GM12892 (cell line): ENCODE measurements at regions not wholly inside any gene's neighbourhood (a gene's known extent, or its start where the extent isn't known, plus 50 kb on each side); places are given as distances from the start of the nearest gene placed in this dataset.
"Not testable (repeated sequence)": the region's sequence is repeated elsewhere in the genome, so short reads cannot be mapped to it uniquely, and the experiment has no call there.

Source experiments
- DNase-seq: peaks from one replicate; pipeline ENCODE4 v3.0.0; 2011; ENCODE audit not compliant: insufficient read length
- FAIRE-seq: peaks from 2 replicates; lab custom pipeline; 2011; peaks lifted over from hg19 to GRCh38; lab: Jason Lieb, UNC
- POLR2A ChIP-seq: IDR thresholded peaks from 2 replicates; pipeline ENCODE4 v1.6.1; 2011; ENCODE audit warnings: low read depth, low read length, control low read depth
- POLR2AphosphoS5 ChIP-seq: IDR thresholded peaks from 2 replicates; pipeline ENCODE4 v1.6.1; 2011; ENCODE audit warnings: low read depth, low read length, control low read depth
- TAF1 ChIP-seq: IDR thresholded peaks from 2 replicates; pipeline ENCODE4 v1.6.1; 2011; ENCODE audit warnings: low read depth, mild to moderate bottlenecking, control low read depth, low read length, borderline replicate concordance

DNA sequence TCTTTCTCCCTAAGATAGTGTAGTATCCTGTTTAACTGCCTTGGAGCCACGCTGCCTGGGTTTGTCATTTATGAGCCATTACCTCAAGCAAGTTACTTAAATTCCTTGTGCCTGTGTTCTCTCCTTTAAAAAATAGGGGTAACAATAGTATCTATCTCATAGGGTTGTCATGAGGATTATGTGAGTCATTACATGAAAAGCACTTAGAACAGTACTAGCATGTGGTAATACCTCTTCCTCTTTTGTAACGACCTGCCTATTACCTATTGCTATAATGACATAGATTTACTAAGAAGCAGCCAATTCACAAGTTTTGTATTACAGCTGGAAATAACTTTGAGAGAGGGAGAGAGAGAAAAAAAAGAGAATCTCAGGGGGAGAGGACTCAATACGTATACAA lies 834.7 kb downstream of the RAPGEF2 start:
- no peak for FAIRE-seq
- DNase-seq: no peak

DNA sequence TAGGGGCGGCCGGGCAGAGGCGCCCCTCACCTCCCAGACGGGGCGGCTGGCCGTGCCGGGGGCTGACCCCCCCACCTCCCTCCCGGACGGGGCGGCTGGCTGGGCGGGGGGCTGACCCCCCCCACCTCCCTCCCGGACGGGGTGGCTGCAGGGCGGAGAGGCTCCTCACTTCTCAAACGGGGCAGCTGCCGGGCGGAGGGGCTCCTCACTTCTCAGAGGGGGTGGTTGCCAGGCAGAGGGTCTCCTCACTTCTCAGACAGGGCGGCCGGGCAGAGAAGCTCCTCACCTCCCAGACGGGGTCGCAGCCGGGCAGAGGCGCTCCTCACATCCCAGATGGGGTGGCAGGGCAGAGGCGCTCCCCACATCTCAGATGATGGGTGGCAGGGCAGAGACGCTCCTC lies 836.8 kb downstream of the RAPGEF2 start:
- not testable (repeated sequence) for DNase-seq, FAIRE-seq

More for the DNA sequence above, 834.7 kb downstream of the RAPGEF2 start:
- no peak for TF ChIP-seq POLR2A
- no peak for TF ChIP-seq POLR2AphosphoS5
- no peak for TF ChIP-seq TAF1

DNA sequence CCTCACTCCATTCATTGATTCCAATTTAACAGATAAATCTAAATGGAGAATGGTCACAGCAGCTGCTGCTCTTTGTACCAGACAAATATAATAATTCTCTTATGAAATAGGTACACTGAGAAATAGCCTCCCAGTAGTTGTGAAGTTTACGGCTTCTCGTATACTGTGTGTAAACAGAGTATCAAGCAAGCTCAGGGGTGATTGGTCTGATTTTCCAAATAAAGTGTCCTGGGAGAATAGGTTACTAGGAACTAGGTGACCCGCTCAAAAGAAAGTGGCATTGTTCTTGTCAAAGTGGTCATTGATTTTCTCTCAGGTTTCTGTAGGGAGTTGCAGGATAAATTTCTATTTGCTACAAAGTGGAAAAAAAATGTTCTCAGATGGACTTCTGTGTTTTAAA lies 838.2 kb downstream of the RAPGEF2 start:
- DNase-seq (no peak), FAIRE-seq (no peak)
- TF ChIP-seq POLR2A: no peak
- no peak for TF ChIP-seq POLR2AphosphoS5
- TF ChIP-seq TAF1: no peak

DNA sequence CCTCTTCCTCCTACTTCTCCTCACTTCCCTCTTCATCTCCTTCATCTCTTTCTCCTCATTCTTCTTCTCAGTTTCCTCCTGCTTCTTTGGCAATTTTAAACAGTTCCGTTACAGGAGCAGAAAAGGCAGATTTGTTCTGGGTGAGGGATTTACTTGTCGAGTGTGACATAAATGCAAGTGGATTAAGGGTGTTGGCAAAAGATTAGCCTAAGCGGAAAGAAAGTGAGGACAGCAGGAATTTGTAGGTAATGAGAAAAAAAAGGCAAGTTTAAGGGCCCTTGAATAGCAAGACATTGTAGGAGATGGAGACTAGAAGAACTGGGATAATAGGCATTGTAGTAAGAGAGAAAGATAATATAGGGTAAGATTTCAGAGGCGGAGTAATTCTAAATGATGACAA lies 841.6 kb downstream of the RAPGEF2 start:
- no peak for FAIRE-seq
- TF ChIP-seq TAF1 (no peak), POLR2A (no peak), POLR2AphosphoS5 (no peak)
- DNase-seq: no peak

DNA sequence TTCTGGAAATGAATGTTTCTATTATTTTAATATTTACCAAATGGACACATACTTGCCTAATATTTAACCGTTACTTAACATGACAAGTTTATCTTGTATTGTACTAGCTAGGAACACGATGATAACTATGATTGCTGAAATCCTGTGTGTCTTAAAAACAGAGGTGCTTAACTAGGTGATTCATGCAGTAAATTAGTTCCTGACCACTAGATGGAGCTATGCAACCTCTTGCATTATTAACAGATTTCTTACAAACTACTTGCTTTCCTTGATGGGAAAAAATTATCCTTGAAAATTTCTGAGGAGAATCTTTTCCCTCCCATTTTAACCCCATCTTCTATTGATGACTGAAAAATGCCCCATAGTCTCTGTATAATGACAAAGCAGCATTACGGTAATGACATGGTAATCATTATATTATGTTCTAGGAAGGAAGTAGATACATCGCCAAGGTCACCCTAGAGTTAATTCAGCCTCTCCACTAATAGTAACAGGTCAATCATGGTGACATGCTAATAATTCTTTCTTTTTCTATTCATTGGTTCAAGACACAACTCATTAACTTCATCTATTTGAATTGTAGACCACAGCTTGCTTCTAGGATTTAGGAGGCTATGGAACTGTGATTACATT lies 844.2 kb downstream of the RAPGEF2 start:
- no peak for TF ChIP-seq POLR2AphosphoS5
- no peak for DNase-seq
- peak; percentile 46 for FAIRE-seq

DNA sequence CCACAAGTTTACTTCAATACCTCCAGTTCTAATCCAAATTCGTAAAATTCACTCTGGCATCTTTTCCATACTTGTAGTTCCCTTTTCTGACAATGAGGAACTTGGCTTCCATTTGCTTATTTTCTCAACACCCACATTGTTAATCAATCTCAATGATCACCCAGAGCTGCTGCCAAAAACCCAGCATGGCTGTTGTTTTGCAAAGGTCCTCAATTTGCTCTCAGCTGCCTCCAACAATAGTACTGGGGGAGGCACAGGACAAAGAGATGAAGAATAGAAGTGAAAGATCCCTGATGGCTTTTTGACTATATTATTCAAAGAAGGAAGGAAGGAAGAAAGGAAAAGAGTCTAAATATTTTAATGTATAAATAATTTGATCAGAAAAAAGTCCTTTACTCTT lies 847.8 kb downstream of the RAPGEF2 start:
- FAIRE-seq: no peak
- DNase-seq: no peak
- no peak for TF ChIP-seq POLR2A
- TF ChIP-seq POLR2AphosphoS5: no peak
- TF ChIP-seq TAF1: no peak

DNA sequence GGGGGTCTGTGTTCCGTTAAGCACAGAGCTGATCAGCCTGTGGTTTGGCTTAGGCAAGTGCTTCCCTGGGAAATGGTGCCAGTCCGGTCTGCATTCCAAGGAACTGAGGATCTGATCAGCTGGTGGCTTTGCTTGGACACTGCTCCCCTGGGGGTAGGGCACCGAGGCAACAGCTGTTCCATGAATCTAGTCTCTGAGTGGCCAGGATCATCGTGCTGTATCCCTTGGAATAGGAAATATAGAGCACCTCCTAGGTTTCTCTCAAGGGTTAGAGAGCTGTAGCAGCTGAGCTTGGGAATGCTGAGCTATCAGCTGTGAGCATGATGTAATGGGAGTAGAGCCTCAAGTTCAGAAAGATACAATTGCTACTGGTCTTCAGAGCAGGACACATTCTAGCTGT lies 863.9 kb downstream of the RAPGEF2 start:
- DNase-seq (no peak), FAIRE-seq (no peak)
- no peak for TF ChIP-seq POLR2AphosphoS5
- no peak for TF ChIP-seq TAF1
- TF ChIP-seq POLR2A: no peak

DNA sequence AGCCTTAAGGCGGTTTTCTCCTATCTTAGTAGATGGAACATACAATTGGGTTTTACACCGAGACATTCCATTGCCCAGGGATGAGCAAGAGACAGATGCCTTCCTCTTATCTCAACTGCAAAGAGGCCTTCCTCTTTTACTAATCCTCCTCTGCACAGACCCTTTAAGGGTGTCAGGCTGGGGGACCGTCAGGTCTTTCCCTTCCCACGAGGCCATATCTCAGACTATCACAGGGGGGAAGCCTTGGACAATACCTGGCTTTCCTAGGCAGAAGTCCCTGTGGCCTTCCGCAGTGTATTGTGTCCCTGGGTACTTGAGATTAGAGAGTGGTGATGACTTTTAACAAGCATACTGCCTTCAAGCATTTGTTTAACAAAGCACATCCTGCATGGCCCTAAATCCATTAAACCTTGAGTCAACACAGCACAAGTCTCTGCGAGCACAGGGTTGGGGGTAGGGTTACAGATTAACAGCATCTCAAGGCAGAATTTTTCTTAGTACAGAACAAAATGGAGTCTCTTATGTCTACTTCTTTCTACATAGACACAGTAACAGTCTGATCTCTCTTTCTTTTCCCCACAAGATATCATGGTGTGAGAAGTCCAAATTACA lies 874.1 kb downstream of the RAPGEF2 start:
- not testable (repeated sequence) for DNase-seq, FAIRE-seq

DNA sequence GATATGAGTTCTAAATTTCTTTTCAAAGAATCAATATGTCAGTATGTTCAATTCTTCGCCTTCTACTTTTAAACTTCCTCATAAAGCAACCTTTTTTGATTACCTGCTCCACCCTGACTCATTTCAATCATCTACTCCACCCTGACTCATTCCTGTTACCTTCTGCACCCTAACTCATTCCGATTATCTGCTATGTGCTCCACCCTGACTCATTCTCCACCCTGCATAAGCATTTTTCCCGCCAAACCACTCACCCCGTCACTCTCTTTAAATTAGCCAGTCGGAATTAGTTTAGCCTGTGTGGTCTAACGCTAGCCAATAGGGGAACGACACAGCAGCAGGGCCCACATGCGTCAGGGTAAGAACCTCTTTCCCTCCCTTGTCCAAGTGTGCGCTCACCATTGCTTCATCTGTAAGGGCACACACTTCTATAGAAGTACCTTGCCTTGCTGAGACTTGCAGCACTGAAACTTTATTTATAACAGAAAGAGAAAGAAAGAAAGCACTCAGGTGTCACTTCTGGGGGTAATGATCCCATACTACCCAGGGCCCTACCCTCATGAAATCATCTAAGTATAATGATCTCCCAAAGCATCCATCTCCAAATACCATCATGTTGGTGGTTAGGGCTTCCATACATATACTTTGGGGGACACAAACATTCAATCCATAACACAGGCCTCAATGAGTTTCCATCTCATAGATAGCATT lies 875.2 kb downstream of the RAPGEF2 start:
- no peak for TF ChIP-seq POLR2A
- no peak for TF ChIP-seq POLR2AphosphoS5
- no peak for TF ChIP-seq TAF1
- DNase-seq (no peak), FAIRE-seq (no peak)

DNA sequence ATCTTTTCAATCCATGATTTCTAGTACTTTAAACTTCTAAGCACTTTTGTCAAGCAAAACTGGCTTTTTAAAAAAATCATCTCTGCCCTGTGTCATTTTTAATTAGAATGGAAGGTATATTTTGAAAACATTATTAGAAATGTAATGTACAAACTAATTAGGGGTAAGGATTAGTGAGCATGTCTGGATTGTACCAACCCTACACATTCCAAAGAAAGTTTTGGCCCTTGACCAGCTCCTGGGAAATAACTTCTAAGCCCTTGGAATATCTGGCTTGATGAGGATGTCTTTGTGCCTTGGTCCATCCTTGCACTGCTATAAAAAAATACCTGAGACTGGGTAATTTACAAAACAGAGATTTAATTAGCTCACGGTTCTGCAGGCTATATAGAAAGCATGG lies 876.5 kb downstream of the RAPGEF2 start:
- DNase-seq (no peak), FAIRE-seq (no peak)
- TF ChIP-seq POLR2A: no peak
- TF ChIP-seq POLR2AphosphoS5: no peak
- no peak for TF ChIP-seq TAF1

DNA sequence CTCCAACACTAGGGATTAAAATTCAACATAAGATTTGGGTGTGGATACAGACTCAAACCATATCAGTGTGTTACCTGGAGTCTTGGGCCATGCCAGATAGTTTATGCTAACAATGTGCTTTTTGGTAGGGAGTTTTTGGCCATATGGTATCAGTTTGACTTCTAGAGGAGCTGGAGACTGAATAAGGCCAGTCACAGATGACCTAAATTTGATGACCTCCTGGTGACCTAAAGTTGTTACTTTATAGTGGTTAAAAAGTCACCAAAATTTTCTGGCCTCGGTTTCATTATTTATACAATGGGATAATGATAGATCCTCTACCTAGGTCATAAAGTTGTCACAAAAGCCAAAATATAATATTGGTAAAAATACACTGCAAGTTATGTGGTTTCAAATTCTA lies 877.1 kb downstream of the RAPGEF2 start:
- no peak for FAIRE-seq

DNA sequence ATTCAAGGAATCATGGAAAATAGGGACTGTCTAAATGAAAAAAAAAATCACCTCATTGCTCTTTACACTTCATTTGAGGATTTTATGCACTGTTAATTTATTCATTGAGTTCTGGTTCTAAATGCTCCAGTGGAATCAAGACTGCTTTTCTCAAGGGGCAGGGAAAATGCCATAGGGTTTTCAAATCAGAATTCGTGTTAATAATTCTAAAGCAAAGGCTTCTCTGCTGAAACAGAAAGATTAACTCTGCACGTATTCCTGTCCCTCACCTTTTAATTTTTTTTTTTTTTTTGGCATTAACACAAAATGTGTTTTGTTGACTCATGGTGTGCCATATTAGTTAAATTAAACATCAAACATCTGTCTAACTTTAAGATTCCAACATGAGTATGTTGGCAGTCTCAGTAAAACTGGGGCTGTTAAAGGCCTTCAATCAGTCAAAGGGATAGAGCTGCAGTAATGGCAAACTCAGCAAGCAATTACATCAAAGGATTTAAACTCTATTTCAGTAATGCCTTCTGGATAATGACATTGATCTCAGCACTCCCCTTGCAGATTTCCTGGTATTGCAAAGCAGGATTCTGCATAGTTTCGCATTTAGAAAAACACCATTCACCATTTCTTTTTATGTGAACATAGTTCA lies 878.1 kb downstream of the RAPGEF2 start:
- DNase-seq (no peak), FAIRE-seq (no peak)
- no peak for TF ChIP-seq POLR2A
- TF ChIP-seq TAF1: no peak
- no peak for TF ChIP-seq POLR2AphosphoS5

More for the DNA sequence above, 877.1 kb downstream of the RAPGEF2 start:
- TF ChIP-seq POLR2AphosphoS5 (no peak), POLR2A (no peak), TAF1 (no peak)
- no peak for DNase-seq
